Right kidney (tissue), 1 donor: ENCODE measurements at regions not wholly inside any gene's neighbourhood (a gene's known extent, or its start where the extent isn't known, plus 50 kb on each side); places are given as distances from the start of the nearest gene placed in this dataset.
"Not testable (repeated sequence)": the region's sequence is repeated elsewhere in the genome, so short reads cannot be mapped to it uniquely, and the experiment has no call there.

ENCODE experiments used
- DNase-seq: peaks from one replicate; pipeline ENCODE4 v3.0.0-alpha.2; 2016

- DNase-seq, result no peak
These were observed 184.2 kb upstream of the MAN1A1 start for GRCh38 chr6:119533603-119534279.

DNA sequence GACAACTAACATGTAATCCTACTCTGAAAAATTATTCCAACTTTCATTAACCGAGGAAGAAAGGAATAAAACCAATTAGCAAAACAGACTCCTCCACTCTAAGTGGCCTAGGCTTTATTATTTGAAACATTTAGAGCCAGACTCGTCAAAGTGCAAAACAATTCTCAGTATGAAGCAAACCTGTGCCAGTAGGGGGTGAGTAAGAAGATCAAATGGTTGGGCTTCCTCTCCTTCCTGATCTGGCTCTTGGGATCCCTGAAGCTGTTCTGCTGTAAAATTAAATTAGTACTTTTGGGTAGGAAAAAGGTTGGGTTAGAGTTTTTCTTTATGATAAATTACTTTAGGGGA is 177.6 kb upstream of the MAN1A1 start:
- DNase-seq, result no peak

GRCh38 chr6:119526561-119527230 is 177.1 kb upstream of the MAN1A1 start:
- DNase-seq, result no peak

DNA sequence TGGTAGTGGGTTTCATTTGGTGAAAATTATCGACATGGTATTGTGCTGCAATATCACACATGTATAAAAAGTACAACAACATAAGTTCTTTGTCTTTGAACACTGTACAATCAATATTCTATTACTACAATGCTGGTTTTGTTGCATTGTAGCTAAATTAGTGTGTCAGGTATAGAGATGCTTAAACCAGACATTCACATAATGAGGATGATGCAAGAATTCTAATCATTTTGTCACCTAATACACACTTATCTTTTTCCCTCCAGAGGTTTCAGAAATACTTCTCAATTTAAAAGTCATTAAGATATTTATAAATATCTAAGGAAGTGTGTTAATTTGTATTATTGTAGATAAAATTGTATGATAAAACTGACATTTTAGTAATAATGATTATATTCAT is 174.8 kb upstream of the MAN1A1 start:
- DNase-seq, result no peak

- DNase-seq, result no peak
These were observed 174.0 kb upstream of the MAN1A1 start for GRCh38 chr6:119523556-119523955.

DNA sequence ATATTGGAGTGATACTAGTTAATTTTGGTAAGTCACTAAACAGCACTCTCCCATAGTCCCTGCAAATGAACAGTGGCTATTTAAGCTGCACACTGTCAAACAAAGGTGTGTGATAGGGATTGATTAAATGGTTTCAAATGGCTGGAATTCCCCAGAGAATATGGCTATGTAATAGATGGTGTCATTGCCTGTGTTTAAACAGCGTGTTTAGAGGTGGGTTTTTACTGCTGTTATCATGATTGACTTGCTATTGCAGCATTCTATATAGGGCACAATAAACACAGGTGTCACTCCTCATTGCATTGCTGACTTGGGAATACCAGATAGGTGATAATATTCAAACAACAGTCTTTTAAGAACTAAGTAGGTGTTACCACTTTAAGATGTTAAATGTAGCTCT is 171.7 kb upstream of the MAN1A1 start:
- no peak for DNase-seq

- DNase-seq, result no peak
These were observed 167.9 kb upstream of the MAN1A1 start for GRCh38 chr6:119517428-119517827.

DNA sequence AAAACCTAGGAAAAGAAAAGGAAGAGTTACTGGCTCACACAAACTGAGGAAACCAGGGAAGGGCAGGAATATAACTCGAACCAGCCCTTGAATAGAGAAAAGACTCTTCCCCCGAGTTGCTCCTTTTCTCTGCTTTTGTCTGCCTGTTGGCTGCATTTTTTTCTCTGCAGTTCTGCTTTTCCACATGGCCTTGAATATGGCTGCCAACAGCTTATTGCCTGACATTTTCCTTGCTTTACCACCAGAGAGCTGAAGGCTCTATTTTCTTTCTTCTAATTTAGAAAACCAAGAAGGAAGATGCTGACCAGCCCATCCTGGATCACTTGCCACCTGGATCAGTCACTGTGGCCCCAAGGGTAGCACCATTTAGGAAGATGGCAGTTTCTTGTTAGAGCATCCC is 164.8 kb upstream of the MAN1A1 start:
- no peak for DNase-seq

DNA sequence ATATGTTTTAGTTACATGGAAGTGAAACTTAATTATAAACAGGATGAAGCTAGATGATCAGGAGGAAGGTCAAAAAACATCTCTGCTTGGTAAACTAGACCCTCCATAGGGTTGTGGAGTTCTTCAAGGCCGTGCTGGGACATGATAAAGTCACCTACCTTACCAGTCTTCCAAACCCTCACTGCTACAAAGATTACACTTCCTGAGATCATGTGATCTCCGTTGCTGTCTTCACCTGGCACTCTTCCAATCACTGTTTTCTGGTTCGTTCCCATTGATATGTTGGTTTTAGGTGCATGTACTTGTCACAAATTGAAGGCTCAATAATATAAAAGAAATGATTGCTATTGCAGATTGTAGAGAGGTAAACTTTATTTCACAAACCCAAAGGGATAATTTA is 161.5 kb upstream of the MAN1A1 start:
- no peak for DNase-seq

DNA sequence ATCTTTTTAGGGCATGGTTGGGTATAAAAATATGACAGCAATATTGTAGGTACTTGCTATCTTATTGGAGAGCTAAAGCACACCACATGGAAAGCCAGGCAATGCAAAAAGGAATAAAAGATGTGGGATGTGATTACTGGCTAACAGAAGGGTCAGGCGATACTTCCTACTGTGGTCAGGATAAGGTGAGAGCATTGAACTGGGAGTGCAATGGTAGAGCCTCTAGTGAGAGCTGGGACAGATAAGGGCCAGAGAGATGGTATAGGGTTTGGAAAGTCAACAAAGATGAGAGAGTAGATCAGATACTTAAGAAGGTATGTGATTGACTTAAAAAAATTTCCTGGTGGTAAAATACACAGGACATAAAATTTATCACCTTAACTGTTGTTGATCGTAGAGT is 160.7 kb upstream of the MAN1A1 start:
- DNase-seq, result no peak

- no peak for DNase-seq
These were observed 157.1 kb upstream of the MAN1A1 start for GRCh38 chr6:119506631-119507174.

DNA sequence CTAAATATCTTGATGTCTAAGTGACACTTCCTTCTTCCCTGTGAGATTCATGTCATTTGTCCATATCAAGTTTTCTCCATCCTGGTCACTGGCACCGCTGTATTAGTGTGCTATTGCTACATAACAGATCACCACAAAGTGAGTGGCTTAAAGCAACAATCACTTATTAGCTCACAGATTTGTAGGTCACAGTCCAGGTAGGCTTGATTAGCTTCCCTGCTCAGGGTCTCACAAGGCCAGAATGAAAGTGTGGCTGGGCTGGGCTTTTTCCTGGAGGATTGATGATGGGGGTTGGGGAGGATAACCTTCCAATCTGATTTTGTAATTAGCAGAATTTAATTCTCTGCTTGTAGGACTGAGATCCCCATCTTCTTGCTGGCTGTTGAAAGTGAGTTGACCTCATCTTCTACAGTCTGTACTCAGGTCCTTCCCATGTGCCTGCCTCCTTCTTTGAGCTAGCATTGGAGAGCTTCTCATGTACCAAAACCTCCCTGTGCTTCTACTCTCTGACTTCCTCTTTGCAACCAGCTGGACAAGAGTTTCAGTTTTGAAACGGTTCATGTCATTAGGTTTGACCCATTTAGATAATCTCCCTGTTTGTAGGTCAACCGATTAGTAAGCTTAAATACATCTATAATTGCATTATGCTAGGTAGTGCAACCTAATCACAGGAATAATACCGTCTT is 152.4 kb upstream of the MAN1A1 start:
- DNase-seq, result no peak

DNA sequence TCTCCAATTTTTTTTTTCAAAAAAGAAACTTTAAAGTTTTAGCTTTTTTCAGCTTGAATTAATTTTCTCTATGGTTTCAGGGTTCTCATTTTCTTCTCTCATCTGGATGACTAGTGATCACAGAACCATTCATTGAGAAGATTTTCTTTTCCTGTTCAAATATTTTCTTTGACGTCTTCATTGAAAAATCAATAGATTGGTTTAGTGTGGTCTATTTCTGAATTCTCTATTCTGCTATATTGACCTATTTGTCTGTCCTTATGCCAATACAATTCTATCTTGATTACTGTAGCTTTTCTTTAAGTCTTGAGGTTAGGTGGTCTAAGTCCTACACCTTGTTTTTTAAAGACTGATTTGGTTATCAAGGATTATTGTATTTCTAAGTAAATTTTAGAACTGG is 150.2 kb upstream of the MAN1A1 start:
- no peak for DNase-seq

DNA sequence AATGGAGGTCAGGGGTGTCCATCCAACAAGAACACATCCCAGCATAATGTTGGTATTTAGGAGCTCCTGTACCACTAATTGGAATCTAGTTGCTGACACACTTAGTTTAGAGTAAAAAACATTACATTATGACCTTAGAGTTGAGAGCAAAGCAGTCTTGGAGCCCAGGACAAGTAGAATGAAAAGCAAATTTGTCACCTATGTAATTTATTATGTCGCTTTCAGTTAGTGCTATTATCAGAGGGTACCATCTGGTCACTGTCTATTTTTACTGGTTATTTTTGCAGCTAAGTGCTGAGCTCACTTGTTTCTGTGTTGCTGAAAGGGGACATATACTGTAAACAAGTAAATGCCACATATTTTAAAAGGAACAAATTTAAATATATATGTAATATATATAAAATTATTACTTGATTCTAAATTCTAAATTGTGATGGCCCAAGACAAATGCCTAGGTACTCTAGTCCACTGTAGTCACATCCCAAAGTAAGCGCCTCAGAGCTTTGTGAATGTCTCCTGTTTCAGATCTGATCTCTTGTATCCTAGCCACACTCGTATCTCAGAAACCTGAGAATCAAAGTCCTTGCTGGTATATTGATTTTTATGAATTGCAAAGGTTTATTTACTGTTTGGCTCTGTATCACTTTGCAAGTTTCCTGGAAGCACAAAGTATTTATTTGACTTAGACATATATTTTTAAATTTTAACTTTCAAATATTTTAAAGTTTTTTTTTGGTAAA is 148.6 kb upstream of the MAN1A1 start:
- DNase-seq, result no peak

GRCh38 chr6:119495230-119495683 is 145.7 kb upstream of the MAN1A1 start:
- DNase-seq, result no peak

- DNase-seq, result no peak
These were observed 144.4 kb upstream of the MAN1A1 start for GRCh38 chr6:119493980-119494379.

GRCh38 chr6:119491112-119491511 is 141.6 kb upstream of the MAN1A1 start:
- DNase-seq, result not testable (repeated sequence)

DNA sequence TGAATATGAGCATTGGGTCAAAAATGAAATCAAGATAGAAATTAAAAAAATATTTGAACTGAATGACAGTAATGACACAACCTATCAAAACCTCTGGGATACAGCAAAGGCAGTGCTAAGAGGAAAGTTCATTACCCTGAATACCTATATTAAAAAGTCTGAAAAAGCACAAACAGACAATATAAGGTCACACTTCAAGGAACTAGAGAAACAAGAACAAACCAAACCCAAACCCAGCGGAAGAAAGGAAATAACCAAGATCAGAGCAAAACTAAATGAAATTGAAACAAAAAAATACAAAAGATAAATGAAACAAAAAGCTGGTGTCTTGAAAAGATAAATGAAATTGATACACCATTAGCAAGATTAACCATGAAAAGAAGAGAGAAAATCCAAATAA is 140.5 kb upstream of the MAN1A1 start:
- not testable (repeated sequence) for DNase-seq

GRCh38 chr6:119484598-119484997 is 135.0 kb upstream of the MAN1A1 start:
- no peak for DNase-seq

DNA sequence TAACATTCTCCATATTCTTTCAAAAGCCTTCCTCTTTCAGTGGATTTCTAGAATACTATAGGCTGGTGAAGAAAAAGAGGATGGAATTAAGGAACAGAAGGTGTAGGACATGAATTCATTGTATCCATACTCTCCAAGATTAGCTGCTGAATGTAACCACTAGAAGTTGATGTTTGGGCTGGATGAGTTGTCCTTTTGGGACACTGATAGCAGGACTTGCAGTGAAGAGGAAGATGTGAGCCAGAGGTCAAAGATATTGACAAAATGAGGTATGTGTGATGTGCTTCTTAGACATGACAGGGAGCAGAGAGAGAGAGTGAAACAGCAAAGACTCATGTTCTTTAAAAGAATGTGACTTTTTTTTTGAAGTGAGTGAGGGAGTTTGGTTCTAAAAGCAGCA is 134.3 kb upstream of the MAN1A1 start:
- no peak for DNase-seq

GRCh38 chr6:119482850-119483285 is 133.3 kb upstream of the MAN1A1 start:
- no peak for DNase-seq

- DNase-seq, result no peak
These were observed 132.4 kb upstream of the MAN1A1 start for GRCh38 chr6:119481976-119482375.
